KMS-11 (cell line): ENCODE measurements at regions not wholly inside any gene's neighbourhood (a gene's known extent, or its start where the extent isn't known, plus 50 kb on each side); places are given as distances from the start of the nearest gene placed in this dataset.

Experiments
- H2AFZ ChIP-seq: fragments of 200-600 bp; sonication (generic); 2 replicates; pipeline ENCODE4 v1.6.1; 2016; ENCODE audit warnings: antibody characterized with exemption, mixed run types, low read depth
- H3K27ac ChIP-seq: fragments of 200-600 bp; sonication (generic); 2 replicates; pipeline ENCODE4 v1.6.1; 2016; ENCODE audit warnings: mild to moderate bottlenecking, mixed run types
- H3K27me3 ChIP-seq: fragments of 200-600 bp; sonication (generic); 2 replicates; pipeline ENCODE4 v1.6.1; 2017; ENCODE audit warnings: mild to moderate bottlenecking, low read depth, mixed run types, moderate library complexity; ENCODE audit not compliant: insufficient read depth
- H3K36me3 ChIP-seq: fragments of 200-600 bp; sonication (generic); 2 replicates; pipeline ENCODE4 v1.6.1; 2017; ENCODE audit warnings: mild to moderate bottlenecking, mixed run types; ENCODE audit not compliant: insufficient read depth
- H3K4me1 ChIP-seq: fragments of 200-600 bp; sonication (generic); 2 replicates; pipeline ENCODE4 v1.6.1; 2016; ENCODE audit warnings: mild to moderate bottlenecking, low read depth, mixed run types; ENCODE audit not compliant: poor library complexity, severe bottlenecking
- H3K4me2 ChIP-seq: fragments of 200-600 bp; sonication (generic); 2 replicates; pipeline ENCODE4 v1.7.0; 2016; ENCODE audit warnings: mild to moderate bottlenecking, mixed run types
- H3K4me3 ChIP-seq: fragments of 200-600 bp; sonication (generic); IDR thresholded peaks from 2 replicates; pipeline ENCODE4 v1.6.1; 2017; ENCODE audit warnings: low read depth, low read length, mixed read lengths; ENCODE audit not compliant: insufficient read depth
- H3K79me2 ChIP-seq: fragments of 200-600 bp; sonication (generic); 2 replicates; pipeline ENCODE4 v1.6.1; 2016; ENCODE audit warnings: low read depth, mixed run types; ENCODE audit not compliant: insufficient read depth
- H3K9ac ChIP-seq: fragments of 200-600 bp; sonication (generic); 2 replicates; pipeline ENCODE4 v1.6.1; 2016; ENCODE audit warnings: mild to moderate bottlenecking, mixed run types
- H4K20me1 ChIP-seq: fragments of 200-600 bp; sonication (generic); 2 replicates; pipeline ENCODE4 v1.6.1; 2016; ENCODE audit warnings: mild to moderate bottlenecking, mixed run types; ENCODE audit not compliant: insufficient read depth
- CTCF ChIP-seq: fragments of 200-600 bp; sonication (generic); conservative IDR thresholded peaks from 2 replicates; pipeline ENCODE4 v1.6.1; 2017; ENCODE audit warnings: low read depth, mild to moderate bottlenecking, antibody characterized with exemption, low read length, moderate library complexity, mixed read lengths

DNA sequence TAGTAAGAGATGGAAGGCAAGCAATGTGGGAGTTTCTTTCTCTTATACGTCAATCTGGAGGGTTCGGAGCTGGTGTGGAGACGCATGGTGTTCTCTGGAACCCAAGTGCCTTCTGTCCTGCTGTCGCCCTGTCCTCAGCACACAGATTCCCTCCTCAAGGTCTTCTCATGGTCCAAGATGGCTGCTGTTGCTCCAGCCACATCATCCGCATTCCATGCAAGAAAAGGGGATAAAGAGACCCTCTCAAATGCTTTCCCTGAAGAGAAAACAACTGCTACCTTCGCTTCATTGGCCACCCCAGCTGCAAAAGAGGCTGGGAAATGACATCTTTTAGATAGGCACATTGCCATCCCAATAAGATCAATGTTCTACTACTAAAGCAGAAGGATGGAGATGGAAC is 151.2 kb downstream of the ANKRD60 start:
- Histone ChIP-seq H4K20me1 (no peaks in the 10 kb centered on the region), H2AFZ (no peak overlapping the region), H3K36me3 (no peaks in the 10 kb centered on the region), H3K27ac (no peak overlapping the region), H3K4me3 (no peak overlapping the region), H3K4me1 (no peaks in the 10 kb centered on the region), H3K27me3 (peaks cover 18% of the 10 kb centered on the region; the same call in 1 of the 2 replicates), H3K4me2 (no peak overlapping the region), H3K9ac (no peak overlapping the region), H3K79me2 (no peaks in the 10 kb centered on the region)
- TF ChIP-seq CTCF: no peak

- Histone ChIP-seq H3K9ac (no peak overlapping the region), H3K4me2 (no peak overlapping the region), H2AFZ (no peak overlapping the region), H3K27ac (no peak overlapping the region), H3K4me3 (no peak overlapping the region), H4K20me1 (no peaks in the 10 kb centered on the region), H3K36me3 (no peaks in the 10 kb centered on the region), H3K4me1 (no peaks in the 10 kb centered on the region), H3K27me3 (peaks cover 18% of the 10 kb centered on the region; the same call in 1 of the 2 replicates), H3K79me2 (no peaks in the 10 kb centered on the region)
- no peak for TF ChIP-seq CTCF
Measured at GRCh38 chr20:58076405-58076804, 152.0 kb downstream of the ANKRD60 start.

GRCh38 chr20:58075586-58076345 is 152.7 kb downstream of the ANKRD60 start:
- Histone ChIP-seq H3K4me3 (no peak overlapping the region), H3K9ac (no peak overlapping the region), H2AFZ (no peak overlapping the region), H3K4me1 (no peaks in the 10 kb centered on the region), H3K4me2 (no peak overlapping the region), H3K79me2 (no peaks in the 10 kb centered on the region), H3K36me3 (no peaks in the 10 kb centered on the region), H3K27me3 (peaks cover 18% of the 10 kb centered on the region; the same call in 1 of the 2 replicates), H3K27ac (no peak overlapping the region), H4K20me1 (no peaks in the 10 kb centered on the region)
- TF ChIP-seq CTCF: no peak

- no peak overlapping the region for H3K4me3 ChIP-seq
- H3K36me3 ChIP-seq: no peaks in the 10 kb centered on the region
- H3K27me3 ChIP-seq: peaks cover 13% of the 10 kb centered on the region; the same call in 1 of the 2 replicates
- no peak overlapping the region for H3K4me2 ChIP-seq
- H3K9ac ChIP-seq: no peak overlapping the region
- no peak overlapping the region for H2AFZ ChIP-seq
- H3K27ac ChIP-seq: no peak overlapping the region
- H3K4me1 ChIP-seq: no peaks in the 10 kb centered on the region
- TF ChIP-seq CTCF: no peak
- H3K79me2 ChIP-seq: no peaks in the 10 kb centered on the region
- no peaks in the 10 kb centered on the region for H4K20me1 ChIP-seq
Measured at GRCh38 chr20:58073945-58074856, 154.3 kb downstream of the ANKRD60 start.
